ENCODE measurements at regions not wholly inside any gene's neighbourhood (a gene's known extent, or its start where the extent isn't known, plus 50 kb on each side); places are given as distances from the start of the nearest gene placed in this dataset.

DNA sequence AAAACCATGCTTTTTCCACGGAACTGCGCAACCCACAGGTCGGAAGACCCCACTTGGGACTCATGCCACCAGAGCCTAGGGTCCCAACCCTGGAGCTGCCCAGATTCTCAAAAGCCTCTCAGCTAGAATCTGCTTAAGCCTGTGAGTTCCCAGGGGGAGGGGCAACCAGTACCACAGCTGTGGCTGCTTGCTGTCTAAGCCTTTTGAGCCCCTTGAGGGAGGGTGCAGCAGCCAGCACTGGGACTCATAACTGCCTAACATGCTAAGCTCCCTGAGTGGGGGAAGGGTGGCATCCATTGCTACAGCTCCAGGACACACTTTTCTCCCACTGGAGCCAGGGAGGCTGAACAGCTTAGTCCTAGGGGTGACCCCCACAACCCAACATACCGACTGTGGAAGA is 485.6 kb upstream of the GRM3 start:
- Histone ChIP-seq H4K20me1 (replicated peaks in 1 of 2; ENCODE audit: control insufficient read depth in 1 of 2, insufficient read depth in 2 of 2, low read length in 2 of 2) (no peaks in the 10 kb centered on the region), H3K79me2 (ENCODE audit: control insufficient read depth in 1 of 2, insufficient read depth in 2 of 2, low read length in 2 of 2) (no peaks in the 10 kb centered on the region), H2AFZ (ENCODE audit: low read length) (no peak overlapping the region), H3K36me3 (ENCODE audit: control insufficient read depth in 2 of 4, insufficient read depth in 4 of 4, low read length in 3 of 4) (no peaks in the 10 kb centered on the region), H3K27ac (ENCODE audit: low read depth, low read length) (no peak overlapping the region), H2BK120ac (replicated peaks; ENCODE audit: low read depth, low read length) (no peak overlapping the region), H3K27me3 (replicated peaks in 1 of 4; ENCODE audit: control insufficient read depth in 3 of 4, extremely low read depth in 1 of 4, insufficient read depth in 3 of 4, low read length in 3 of 4) (no peaks in the 10 kb centered on the region), H3K18ac (ENCODE audit: extremely low read depth, low read length) (no peak overlapping the region; the same call in 1 of the 2 replicates), H3K23me2 (ENCODE audit: low read depth, low read length) (no peaks in the 10 kb centered on the region), H3K9ac (replicated peaks in 1 of 4; ENCODE audit: extremely low read depth in 1 of 4, low read depth in 3 of 4, low read length in 3 of 4) (no peak overlapping the region), H2BK20ac (ENCODE audit: low read length) (no peak overlapping the region), H3K14ac (ENCODE audit: insufficient read length) (no peak overlapping the region), H3K79me1 (ENCODE audit: low read depth, low read length) (no peaks in the 10 kb centered on the region), H3K56ac (replicated peaks; ENCODE audit: insufficient read length, low read depth, low read length) (no peak overlapping the region), H2BK15ac (ENCODE audit: low read length) (no peak overlapping the region), H4K8ac (ENCODE audit: extremely low read depth, insufficient read depth, low read length) (no peak overlapping the region), H3K4me1 (replicated peaks in 1 of 4; ENCODE audit: control insufficient read depth in 3 of 4, insufficient read depth in 4 of 4, low read length in 3 of 4) (no peaks in the 10 kb centered on the region), H3K4ac (replicated peaks; ENCODE audit: insufficient read length, low read depth, low read length) (no peak overlapping the region), H3K4me2 (ENCODE audit: insufficient read depth in 1 of 2, low read depth in 2 of 2, low read length in 2 of 2) (no peak overlapping the region), H2BK12ac (ENCODE audit: low read depth, low read length) (no peak overlapping the region), H3K4me3 (ENCODE audit: extremely low read depth in 1 of 4, insufficient read depth in 2 of 4, low read depth in 3 of 4, low read length in 4 of 4) (no peak overlapping the region), H2AK5ac (ENCODE audit: low read depth, low read length) (no peak overlapping the region), H4K91ac (replicated peaks; ENCODE audit: insufficient read length, low read length) (no peak overlapping the region), H2BK5ac (ENCODE audit: low read depth, low read length) (no peak overlapping the region), H3K9me3 (ENCODE audit: insufficient read depth in 2 of 2, low read depth in 1 of 2, low read length in 1 of 2) (no peaks in the 10 kb centered on the region), H4K5ac (ENCODE audit: insufficient read length, low read depth, low read length) (no peak overlapping the region), H3K23ac (ENCODE audit: insufficient read length) (no peak overlapping the region)
- ChIA-PET POLR2A (ENCODE audit: partially characterized antibody) (no interaction called here), CTCF (ENCODE audit: partially characterized antibody) (no interaction called here)
- 91% methylated on average over 4 of the region's 4 CpGs; no CpG with 5 or more reads in 1 of the 2 experiments for WGBS, 2 experiments (ENCODE audit: extremely low coverage in 1 of 2, insufficient coverage in 1 of 2, insufficient read length in 1 of 2, insufficient replicate concordance in 2 of 2, low coverage in 1 of 2, low lambda C conversion rate in 2 of 2, missing lambda C conversion rate in 1 of 2)
- FAIRE-seq (no peak), DNase-seq (ENCODE audit: low read depth in 1 of 2, low spot score in 2 of 2) (no peak)
- TF ChIP-seq CHD2 (IDR thresholded peaks at IDR 0.05; ENCODE audit: low read length) (no peak), CBX8 (IDR thresholded peaks at IDR 0.05; ENCODE audit: borderline replicate concordance, low read depth, low read length) (no peak), SP2 (IDR thresholded peaks at IDR 0.05; ENCODE audit: low read length) (no peak), GABPA (IDR thresholded peaks at IDR 0.05; ENCODE audit: borderline replicate concordance, insufficient read depth, low read length) (no peak), PHF8 (conservative IDR thresholded peaks at IDR 0.05; ENCODE audit: low read depth, low read length) (no peak), TCF12 (IDR thresholded peaks at IDR 0.05; ENCODE audit: low read depth, low read length) (no peak), RNF2 (IDR thresholded peaks at IDR 0.05; ENCODE audit: borderline replicate concordance, low read depth, low read length, missing control alignments, poor library complexity, severe bottlenecking) (no peak), RXRA (IDR thresholded peaks at IDR 0.05; ENCODE audit: insufficient read depth, low read depth, low read length) (no peak)

All from H1 (cell line).